ENCODE measurements at regions not wholly inside any gene's neighbourhood (a gene's known extent, or its start where the extent isn't known, plus 50 kb on each side); places are given as distances from the start of the nearest gene placed in this dataset.
"Not testable (repeated sequence)": the region's sequence is repeated elsewhere in the genome, so short reads cannot be mapped to it uniquely, and the experiment has no call there.

DNA sequence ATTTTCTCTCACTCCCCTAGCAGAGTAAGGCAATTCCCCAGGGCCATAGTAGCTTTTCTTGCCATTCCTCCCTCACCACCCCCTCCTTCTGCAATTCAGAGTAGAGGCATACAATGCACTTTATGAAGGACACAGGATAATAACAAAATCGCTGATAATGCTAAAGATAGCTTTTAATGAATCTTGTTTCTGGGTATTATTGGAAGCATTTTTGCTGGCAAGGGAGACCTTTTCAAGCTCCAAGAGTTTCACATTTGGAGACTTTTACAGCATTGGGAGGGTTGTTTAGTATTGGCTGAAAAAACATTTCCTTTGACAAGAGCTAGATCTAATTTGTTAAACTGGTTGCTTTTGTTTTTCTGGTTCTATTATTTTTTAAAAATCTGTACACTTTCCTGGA lies 573.0 kb upstream of the C16orf82 start:
- no peaks in the 10 kb centered on the region for H3K4me1 Mint-ChIP-seq (ENCODE audit: unreplicated experiment)
- H3K27ac Mint-ChIP-seq (ENCODE audit: unreplicated experiment), result no peak overlapping the region
- peaks cover 8% of the 10 kb centered on the region for H3K9me3 Mint-ChIP-seq (ENCODE audit: unreplicated experiment)
- no peaks in the 10 kb centered on the region for H3K27me3 Mint-ChIP-seq (ENCODE audit: unreplicated experiment)
- no peak overlapping the region for H3K4me3 Mint-ChIP-seq (ENCODE audit: unreplicated experiment)
- TF ChIP-seq, protein P1, sequence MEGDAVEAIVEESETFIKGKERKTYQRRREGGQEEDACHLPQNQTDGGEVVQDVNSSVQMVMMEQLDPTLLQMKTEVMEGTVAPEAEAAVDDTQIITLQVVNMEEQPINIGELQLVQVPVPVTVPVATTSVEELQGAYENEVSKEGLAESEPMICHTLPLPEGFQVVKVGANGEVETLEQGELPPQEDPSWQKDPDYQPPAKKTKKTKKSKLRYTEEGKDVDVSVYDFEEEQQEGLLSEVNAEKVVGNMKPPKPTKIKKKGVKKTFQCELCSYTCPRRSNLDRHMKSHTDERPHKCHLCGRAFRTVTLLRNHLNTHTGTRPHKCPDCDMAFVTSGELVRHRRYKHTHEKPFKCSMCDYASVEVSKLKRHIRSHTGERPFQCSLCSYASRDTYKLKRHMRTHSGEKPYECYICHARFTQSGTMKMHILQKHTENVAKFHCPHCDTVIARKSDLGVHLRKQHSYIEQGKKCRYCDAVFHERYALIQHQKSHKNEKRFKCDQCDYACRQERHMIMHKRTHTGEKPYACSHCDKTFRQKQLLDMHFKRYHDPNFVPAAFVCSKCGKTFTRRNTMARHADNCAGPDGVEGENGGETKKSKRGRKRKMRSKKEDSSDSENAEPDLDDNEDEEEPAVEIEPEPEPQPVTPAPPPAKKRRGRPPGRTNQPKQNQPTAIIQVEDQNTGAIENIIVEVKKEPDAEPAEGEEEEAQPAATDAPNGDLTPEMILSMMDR (IDR thresholded peaks at IDR 0.05; ENCODE audit: unreplicated experiment), result no peak
- no peak for DNase-seq (ENCODE audit: low spot score)
- H3K36me3 Mint-ChIP-seq (ENCODE audit: low read depth, unreplicated experiment), result no peaks in the 10 kb centered on the region

DNA sequence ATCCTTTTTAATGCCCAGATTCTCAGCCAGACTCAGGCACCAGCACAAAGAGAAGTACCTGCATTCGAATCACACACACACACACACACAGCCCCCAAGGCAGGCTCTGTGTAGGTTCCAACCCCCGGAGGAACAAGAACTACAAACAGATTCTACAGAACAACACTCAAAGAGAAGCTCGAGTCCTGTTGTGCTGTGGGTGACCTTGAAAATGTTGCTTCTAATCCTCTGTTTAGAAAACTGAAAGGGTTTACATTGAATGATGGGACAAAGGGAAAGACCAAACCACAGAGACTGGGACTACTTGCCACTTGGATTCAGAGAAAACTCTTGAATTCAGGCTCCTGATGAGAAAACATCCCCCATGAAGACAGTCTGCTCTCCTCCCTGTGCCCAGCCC lies 568.8 kb upstream of the C16orf82 start:
- no peaks in the 10 kb centered on the region for H3K4me1 Mint-ChIP-seq (ENCODE audit: unreplicated experiment)
- TF ChIP-seq, protein P1 (IDR thresholded peaks at IDR 0.05; ENCODE audit: unreplicated experiment), result no peak
- H3K4me3 Mint-ChIP-seq (ENCODE audit: unreplicated experiment), result no peak overlapping the region
- no peaks in the 10 kb centered on the region for H3K9me3 Mint-ChIP-seq (ENCODE audit: unreplicated experiment)
- DNase-seq (ENCODE audit: low spot score), result no peak
- no peak overlapping the region for H3K27ac Mint-ChIP-seq (ENCODE audit: unreplicated experiment)
- H3K36me3 Mint-ChIP-seq (ENCODE audit: low read depth, unreplicated experiment), result no peaks in the 10 kb centered on the region
- H3K27me3 Mint-ChIP-seq (ENCODE audit: unreplicated experiment), result no peaks in the 10 kb centered on the region

DNA sequence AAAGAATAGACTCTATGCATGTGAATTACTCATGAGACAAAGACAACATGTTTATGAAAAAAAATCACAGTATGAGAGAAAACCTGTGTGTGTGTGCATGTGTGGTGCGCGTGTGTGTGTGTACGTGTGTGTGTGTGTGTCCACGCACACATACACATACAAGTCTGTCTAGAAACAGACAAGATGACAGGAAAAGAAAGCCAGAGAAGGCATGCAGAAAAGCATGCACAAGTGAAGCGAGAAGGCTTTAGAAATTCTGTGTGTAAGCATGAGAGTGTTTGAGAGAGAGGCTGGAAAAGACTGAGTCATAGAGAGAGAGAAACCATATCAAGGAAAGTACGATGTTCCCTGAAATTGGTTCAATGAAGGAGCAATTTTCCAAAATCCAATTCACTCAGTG lies 566.4 kb upstream of the C16orf82 start:
- Mint-ChIP-seq H3K36me3 (ENCODE audit: low read depth, unreplicated experiment) (no peaks in the 10 kb centered on the region), H3K4me3 (ENCODE audit: unreplicated experiment) (no peak overlapping the region), H3K27me3 (ENCODE audit: unreplicated experiment) (no peaks in the 10 kb centered on the region), H3K4me1 (ENCODE audit: unreplicated experiment) (no peaks in the 10 kb centered on the region), H3K9me3 (ENCODE audit: unreplicated experiment) (no peaks in the 10 kb centered on the region), H3K27ac (ENCODE audit: unreplicated experiment) (no peak overlapping the region)
- no peak for DNase-seq (ENCODE audit: low spot score)
- TF ChIP-seq, protein P1 (IDR thresholded peaks at IDR 0.05; ENCODE audit: unreplicated experiment), result no peak

DNA sequence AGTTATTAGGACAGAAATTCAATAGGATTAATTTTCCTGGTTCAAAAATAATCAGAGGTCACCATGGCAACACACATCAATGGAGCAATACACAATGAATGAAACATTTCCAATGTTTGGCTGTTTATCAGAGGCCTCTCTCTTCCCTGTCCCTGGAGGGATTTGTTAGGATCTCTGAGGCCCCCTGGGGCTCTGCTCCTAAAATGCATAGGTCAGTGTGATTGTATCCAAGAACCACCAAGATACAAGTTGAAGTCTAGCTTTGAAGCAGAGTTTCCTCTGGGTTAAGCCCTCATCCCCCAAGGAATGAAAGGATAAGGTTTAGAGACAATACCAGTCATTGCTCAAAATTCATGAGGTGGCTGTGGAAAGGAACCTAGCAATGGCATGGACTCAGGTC lies 561.2 kb upstream of the C16orf82 start:
- H3K9me3 Mint-ChIP-seq (ENCODE audit: unreplicated experiment), result no peaks in the 10 kb centered on the region
- TF ChIP-seq, protein P1 (IDR thresholded peaks at IDR 0.05; ENCODE audit: unreplicated experiment), result no peak
- DNase-seq (ENCODE audit: low spot score), result no peak
- no peak overlapping the region for H3K4me3 Mint-ChIP-seq (ENCODE audit: unreplicated experiment)
- no peaks in the 10 kb centered on the region for H3K4me1 Mint-ChIP-seq (ENCODE audit: unreplicated experiment)
- no peaks in the 10 kb centered on the region for H3K36me3 Mint-ChIP-seq (ENCODE audit: low read depth, unreplicated experiment)
- H3K27me3 Mint-ChIP-seq (ENCODE audit: unreplicated experiment), result peaks cover 7% of the 10 kb centered on the region
- no peak overlapping the region for H3K27ac Mint-ChIP-seq (ENCODE audit: unreplicated experiment)

DNA sequence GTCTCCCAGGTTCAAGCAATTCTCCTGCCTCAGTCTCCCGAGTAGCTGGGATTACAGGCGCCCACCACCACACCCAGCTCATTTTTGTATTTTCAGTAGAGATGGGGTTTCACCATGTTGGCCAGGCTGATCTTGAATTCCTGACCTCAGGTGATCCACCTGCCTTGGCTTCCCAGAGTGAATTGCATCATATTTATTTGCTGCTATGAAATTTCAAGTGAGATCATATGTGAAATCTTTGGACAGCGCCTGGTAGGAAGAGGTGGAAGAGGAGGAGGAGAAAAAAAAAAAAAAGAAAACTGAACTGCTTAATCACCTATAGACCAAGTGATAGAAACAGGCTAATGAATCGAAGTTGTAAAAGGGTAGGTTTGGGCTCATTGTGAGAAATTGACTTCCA lies 557.8 kb upstream of the C16orf82 start:
- H3K27ac Mint-ChIP-seq (ENCODE audit: unreplicated experiment); H3K4me1 Mint-ChIP-seq (ENCODE audit: unreplicated experiment); DNase-seq (ENCODE audit: low spot score); H3K4me3 Mint-ChIP-seq (ENCODE audit: unreplicated experiment); H3K36me3 Mint-ChIP-seq (ENCODE audit: low read depth, unreplicated experiment); H3K27me3 Mint-ChIP-seq (ENCODE audit: unreplicated experiment); H3K9me3 Mint-ChIP-seq (ENCODE audit: unreplicated experiment): not testable (repeated sequence)

DNA sequence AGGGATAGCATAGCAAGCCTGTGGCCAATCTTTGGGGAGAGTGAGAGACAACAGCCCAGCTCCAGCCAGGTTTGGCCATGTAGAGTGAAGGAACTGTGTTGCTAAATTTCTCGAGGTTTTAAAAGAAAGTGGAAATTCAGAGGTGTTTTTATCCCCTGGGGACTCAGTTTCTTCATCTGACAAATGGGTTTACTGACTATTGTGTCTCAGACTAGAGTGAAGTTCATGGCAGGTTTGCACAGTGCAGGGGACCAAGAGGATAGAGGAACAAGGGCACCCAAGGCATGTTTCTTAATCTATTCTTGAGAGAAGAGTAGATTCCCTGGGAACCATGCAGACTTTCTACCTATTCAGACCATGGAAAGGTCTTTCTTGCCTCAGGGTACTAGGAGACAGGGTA lies 555.8 kb upstream of the C16orf82 start:
- H3K4me1 Mint-ChIP-seq (ENCODE audit: unreplicated experiment), result no peaks in the 10 kb centered on the region
- no peak for DNase-seq (ENCODE audit: low spot score)
- no peaks in the 10 kb centered on the region for H3K36me3 Mint-ChIP-seq (ENCODE audit: low read depth, unreplicated experiment)
- no peak overlapping the region for H3K27ac Mint-ChIP-seq (ENCODE audit: unreplicated experiment)
- no peaks in the 10 kb centered on the region for H3K9me3 Mint-ChIP-seq (ENCODE audit: unreplicated experiment)
- no peak overlapping the region for H3K4me3 Mint-ChIP-seq (ENCODE audit: unreplicated experiment)
- peaks cover 9% of the 10 kb centered on the region for H3K27me3 Mint-ChIP-seq (ENCODE audit: unreplicated experiment)
- TF ChIP-seq, protein P1 (IDR thresholded peaks at IDR 0.05; ENCODE audit: unreplicated experiment), result no peak

All from endothelial cell (in vitro differentiated cells).